WI38 (cell line): ENCODE measurements at regions not wholly inside any gene's neighbourhood (a gene's known extent, or its start where the extent isn't known, plus 50 kb on each side); places are given as distances from the start of the nearest gene placed in this dataset.

Source experiments
- H3K4me3 ChIP-seq: 2 replicates; pipeline ENCODE4 v1.5.1; 2011; ENCODE audit warnings: low read depth, mild to moderate bottlenecking, control low read depth, low read length
- TF ChIP-seq, protein P1 (sequence below): IDR thresholded peaks from 2 replicates; pipeline ENCODE4 v1.5.1; 2012; ENCODE audit warnings: low read depth, mild to moderate bottlenecking, control low read depth, low read length

DNA sequence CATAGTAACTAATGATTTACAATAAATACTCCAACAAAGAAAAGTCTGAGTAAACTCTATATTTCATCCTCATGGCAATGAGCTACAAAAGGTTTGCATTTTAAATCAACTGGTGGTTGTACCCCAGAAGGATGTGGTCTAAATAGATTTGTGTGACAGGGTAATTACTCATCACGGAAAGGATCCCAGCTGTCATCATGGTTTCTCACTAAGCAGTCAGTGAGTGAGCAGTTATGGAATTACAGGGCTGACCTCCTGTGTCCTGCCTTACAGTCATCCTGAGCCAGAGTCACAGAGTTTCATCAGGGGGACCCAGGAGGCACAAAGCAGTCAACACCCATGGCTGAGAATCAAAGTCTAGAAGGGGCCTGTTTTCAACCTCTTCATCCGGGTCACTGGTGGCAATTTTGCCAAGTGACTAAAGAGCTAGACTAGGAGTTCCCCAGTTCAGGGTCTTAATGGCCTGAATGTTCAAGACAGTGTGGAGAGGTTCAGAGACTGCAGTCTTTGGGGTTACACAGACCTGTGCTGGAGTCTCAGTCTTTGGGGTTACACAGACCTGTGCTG is 210.7 kb upstream of the SLC24A2 start:
- TF ChIP-seq, protein P1, sequence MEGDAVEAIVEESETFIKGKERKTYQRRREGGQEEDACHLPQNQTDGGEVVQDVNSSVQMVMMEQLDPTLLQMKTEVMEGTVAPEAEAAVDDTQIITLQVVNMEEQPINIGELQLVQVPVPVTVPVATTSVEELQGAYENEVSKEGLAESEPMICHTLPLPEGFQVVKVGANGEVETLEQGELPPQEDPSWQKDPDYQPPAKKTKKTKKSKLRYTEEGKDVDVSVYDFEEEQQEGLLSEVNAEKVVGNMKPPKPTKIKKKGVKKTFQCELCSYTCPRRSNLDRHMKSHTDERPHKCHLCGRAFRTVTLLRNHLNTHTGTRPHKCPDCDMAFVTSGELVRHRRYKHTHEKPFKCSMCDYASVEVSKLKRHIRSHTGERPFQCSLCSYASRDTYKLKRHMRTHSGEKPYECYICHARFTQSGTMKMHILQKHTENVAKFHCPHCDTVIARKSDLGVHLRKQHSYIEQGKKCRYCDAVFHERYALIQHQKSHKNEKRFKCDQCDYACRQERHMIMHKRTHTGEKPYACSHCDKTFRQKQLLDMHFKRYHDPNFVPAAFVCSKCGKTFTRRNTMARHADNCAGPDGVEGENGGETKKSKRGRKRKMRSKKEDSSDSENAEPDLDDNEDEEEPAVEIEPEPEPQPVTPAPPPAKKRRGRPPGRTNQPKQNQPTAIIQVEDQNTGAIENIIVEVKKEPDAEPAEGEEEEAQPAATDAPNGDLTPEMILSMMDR = no peak
- H3K4me3 ChIP-seq = no peak overlapping the region

DNA sequence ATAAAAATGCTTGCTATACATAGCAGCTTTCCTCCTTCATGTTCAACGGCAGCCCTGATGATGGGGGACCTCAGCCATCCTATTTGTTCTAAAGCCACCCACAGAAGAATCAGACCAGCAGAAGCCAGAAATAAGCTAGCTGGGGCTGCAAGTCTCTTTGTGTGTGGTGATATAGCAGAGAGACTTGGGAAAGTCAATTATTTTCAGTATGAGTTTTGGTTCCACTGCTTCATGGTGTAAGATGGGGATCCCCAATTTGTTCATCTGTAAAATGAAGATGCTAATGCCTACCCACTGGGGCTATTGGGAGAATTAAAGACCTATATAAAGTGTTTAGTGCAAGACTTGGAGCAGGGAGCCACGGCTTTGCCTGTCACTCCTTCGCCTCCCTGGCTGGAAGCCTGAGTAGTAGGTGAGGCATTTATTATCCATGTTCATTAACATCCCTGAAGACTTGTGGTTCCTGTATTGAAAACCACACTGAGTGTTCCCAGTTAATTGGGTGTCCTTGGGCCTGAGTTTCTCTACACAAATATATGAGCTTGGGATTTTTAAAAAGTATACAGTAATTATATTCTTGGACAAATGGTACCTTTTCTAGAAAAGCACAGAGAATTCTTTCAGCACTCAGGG is 210.1 kb upstream of the SLC24A2 start:
- TF ChIP-seq, protein P1 = no peak
- no peak overlapping the region for H3K4me3 ChIP-seq

DNA sequence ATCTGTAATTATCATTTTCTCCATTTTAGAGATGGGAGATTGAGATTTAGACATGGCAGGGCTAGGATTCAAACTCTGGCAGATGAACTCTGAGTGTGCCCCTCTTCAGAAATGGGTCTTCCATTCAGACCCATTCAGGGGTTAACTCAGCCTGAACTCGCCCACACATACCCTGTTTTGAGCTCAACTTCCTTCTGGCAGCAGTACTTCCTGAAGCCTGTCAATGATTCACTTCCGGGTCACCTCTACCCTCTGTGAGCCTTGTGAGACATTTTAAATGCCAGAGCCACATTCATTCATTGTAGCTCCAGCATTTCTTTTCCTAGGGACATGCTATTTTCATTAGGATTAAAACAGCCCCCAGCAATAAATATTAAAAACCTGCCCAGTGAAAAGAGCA is 209.3 kb upstream of the SLC24A2 start:
- no peak overlapping the region for H3K4me3 ChIP-seq
- TF ChIP-seq, protein P1 = no peak

DNA sequence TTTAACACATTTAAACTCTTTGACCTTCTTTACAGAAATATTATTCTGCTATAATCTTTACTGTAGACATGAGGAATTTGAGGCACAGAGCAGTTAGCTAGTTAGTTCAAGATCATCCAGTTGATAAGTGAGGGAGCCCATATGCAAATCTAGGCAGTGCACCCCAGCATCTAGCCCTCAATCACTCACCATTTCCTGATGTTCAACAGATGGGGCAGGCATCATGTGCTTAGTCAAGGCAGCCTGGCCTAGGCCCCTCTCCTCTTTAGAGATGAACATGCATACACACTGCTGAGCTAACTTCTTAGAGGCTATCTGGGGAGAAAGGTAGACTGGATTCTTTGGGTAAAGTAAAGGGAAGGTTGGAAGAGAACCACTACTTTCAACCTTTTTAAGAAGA is 206.8 kb upstream of the SLC24A2 start:
- TF ChIP-seq, protein P1 = no peak
- no peak overlapping the region for H3K4me3 ChIP-seq

DNA sequence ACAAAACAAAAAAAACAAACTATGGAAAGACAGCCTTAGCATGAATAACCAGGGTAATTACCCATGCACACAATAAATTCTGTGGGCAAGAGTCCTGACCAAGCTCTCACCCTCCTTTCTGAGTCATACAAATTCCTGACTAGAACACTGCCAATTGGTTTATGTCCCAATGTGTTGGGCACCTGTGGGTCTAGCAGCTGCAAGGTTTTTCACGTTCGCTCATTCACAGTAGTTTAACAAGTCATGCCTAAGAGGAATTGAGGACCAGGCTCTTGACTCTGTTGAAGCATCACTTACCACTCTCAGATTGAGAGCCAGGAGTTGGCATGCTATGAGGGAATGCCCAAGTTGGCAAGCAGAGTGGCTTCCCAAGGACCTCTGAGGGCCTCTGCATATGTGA is 205.5 kb upstream of the SLC24A2 start:
- TF ChIP-seq, protein P1 = no peak
- H3K4me3 ChIP-seq = no peak overlapping the region

DNA sequence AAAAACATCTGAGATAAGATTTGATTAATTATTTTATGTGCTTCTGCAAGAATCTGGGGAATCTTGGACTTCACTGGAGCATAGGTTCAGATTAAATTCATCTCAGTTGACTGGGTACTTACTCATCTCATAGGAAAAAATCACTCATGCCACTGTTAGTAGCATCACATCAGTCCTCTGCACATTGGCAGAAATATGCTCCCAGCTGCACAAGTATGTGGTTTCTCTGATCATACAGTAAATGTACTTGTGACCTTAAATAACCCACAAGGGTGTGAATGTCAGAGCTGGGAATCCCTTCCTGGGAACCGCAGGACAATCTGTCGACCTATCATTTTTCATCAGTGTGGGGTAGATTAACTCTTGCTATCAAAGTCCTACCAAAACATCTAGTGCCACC is 203.7 kb upstream of the SLC24A2 start:
- TF ChIP-seq, protein P1 = no peak
- H3K4me3 ChIP-seq = no peak overlapping the region

DNA sequence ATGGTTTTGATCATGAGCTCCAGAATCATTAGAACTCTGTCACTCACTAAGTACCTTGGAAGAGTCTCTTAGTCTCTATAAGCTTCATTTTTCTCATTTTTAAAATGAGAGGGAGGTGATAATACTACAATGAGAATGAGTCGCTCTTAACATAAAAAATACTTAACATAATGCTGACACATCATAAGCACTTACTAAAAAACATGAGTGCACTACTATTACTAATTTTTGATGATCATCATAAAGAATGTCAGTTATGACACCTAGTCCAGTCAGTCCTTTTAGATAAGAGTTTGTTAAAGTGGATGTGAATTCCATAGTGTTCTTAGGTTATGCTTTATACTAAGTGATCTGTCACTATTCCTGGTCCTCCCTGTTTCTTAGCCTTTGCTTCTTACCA is 200.4 kb upstream of the SLC24A2 start:
- TF ChIP-seq, protein P1 = no peak
- H3K4me3 ChIP-seq = no peak overlapping the region
